ENCODE measurements at regions not wholly inside any gene's neighbourhood (a gene's known extent, or its start where the extent isn't known, plus 50 kb on each side); places are given as distances from the start of the nearest gene placed in this dataset.

GRCh38 chr14:66141733-66142132, 344.4 kb upstream of the CCDC196 start:
- Mint-ChIP-seq H3K36me3 (ENCODE audit: low read depth) (no peaks in the 10 kb centered on the region), H3K4me3 (no peak overlapping the region), H3K9me3 (peaks cover 19% of the 10 kb centered on the region), H3K27me3 (no peaks in the 10 kb centered on the region), H3K4me1 (ENCODE audit: low read depth) (no peaks in the 10 kb centered on the region), H3K27ac (no peak overlapping the region)
- intact Hi-C loops (cut with micrococcal nuclease) = no loop called here

GRCh38 chr14:66143387-66144112, 342.6 kb upstream of the CCDC196 start:
- H3K4me1 Mint-ChIP-seq (ENCODE audit: low read depth) = no peaks in the 10 kb centered on the region
- H3K27me3 Mint-ChIP-seq = no peaks in the 10 kb centered on the region
- H3K36me3 Mint-ChIP-seq (ENCODE audit: low read depth) = no peaks in the 10 kb centered on the region
- no peak overlapping the region for H3K4me3 Mint-ChIP-seq
- intact Hi-C loops (cut with micrococcal nuclease) = no loop called here
- peaks cover 33% of the 10 kb centered on the region for H3K9me3 Mint-ChIP-seq
- H3K27ac Mint-ChIP-seq = no peak overlapping the region

- intact Hi-C loops (cut with micrococcal nuclease) = no loop called here
- Mint-ChIP-seq H3K36me3 (ENCODE audit: low read depth) (no peaks in the 10 kb centered on the region), H3K9me3 (peaks cover 10% of the 10 kb centered on the region), H3K4me1 (ENCODE audit: low read depth) (no peaks in the 10 kb centered on the region), H3K4me3 (no peak overlapping the region), H3K27me3 (no peaks in the 10 kb centered on the region), H3K27ac (no peak overlapping the region)
These were observed 333.9 kb upstream of the CCDC196 start for GRCh38 chr14:66152302-66152701.

GRCh38 chr14:66152747-66153146, 333.4 kb upstream of the CCDC196 start:
- H3K9me3 Mint-ChIP-seq = peaks cover 8% of the 10 kb centered on the region
- H3K4me3 Mint-ChIP-seq = no peak overlapping the region
- no peak overlapping the region for H3K27ac Mint-ChIP-seq
- no peaks in the 10 kb centered on the region for H3K36me3 Mint-ChIP-seq (ENCODE audit: low read depth)
- H3K4me1 Mint-ChIP-seq (ENCODE audit: low read depth) = no peaks in the 10 kb centered on the region
- intact Hi-C loops (cut with micrococcal nuclease) = no loop called here
- H3K27me3 Mint-ChIP-seq = no peaks in the 10 kb centered on the region

- Mint-ChIP-seq H3K27me3 (no peaks in the 10 kb centered on the region), H3K36me3 (ENCODE audit: low read depth) (no peaks in the 10 kb centered on the region), H3K4me1 (ENCODE audit: low read depth) (no peaks in the 10 kb centered on the region), H3K9me3 (peaks cover 17% of the 10 kb centered on the region), H3K27ac (no peak overlapping the region), H3K4me3 (no peak overlapping the region)
- intact Hi-C loops (cut with micrococcal nuclease) = no loop called here
These were observed 323.1 kb upstream of the CCDC196 start for GRCh38 chr14:66163023-66163422.

GRCh38 chr14:66165337-66165736, 320.8 kb upstream of the CCDC196 start:
- intact Hi-C loops (cut with micrococcal nuclease) = no loop called here
- Mint-ChIP-seq H3K36me3 (ENCODE audit: low read depth) (no peaks in the 10 kb centered on the region), H3K4me1 (ENCODE audit: low read depth) (no peaks in the 10 kb centered on the region), H3K27me3 (no peaks in the 10 kb centered on the region), H3K9me3 (peaks cover 9% of the 10 kb centered on the region), H3K27ac (no peak overlapping the region), H3K4me3 (no peak overlapping the region)

GRCh38 chr14:66174453-66174891, 311.7 kb upstream of the CCDC196 start:
- H3K4me1 Mint-ChIP-seq (ENCODE audit: low read depth) = no peaks in the 10 kb centered on the region
- no peak overlapping the region for H3K27ac Mint-ChIP-seq
- no peaks in the 10 kb centered on the region for H3K9me3 Mint-ChIP-seq
- H3K36me3 Mint-ChIP-seq (ENCODE audit: low read depth) = no peaks in the 10 kb centered on the region
- H3K27me3 Mint-ChIP-seq = no peaks in the 10 kb centered on the region
- H3K4me3 Mint-ChIP-seq = no peak overlapping the region
- intact Hi-C loops (cut with micrococcal nuclease) = no loop called here

- intact Hi-C loops (cut with micrococcal nuclease) = no loop called here
- H3K4me3 Mint-ChIP-seq = no peak overlapping the region
- H3K4me1 Mint-ChIP-seq (ENCODE audit: low read depth) = no peaks in the 10 kb centered on the region
- no peaks in the 10 kb centered on the region for H3K9me3 Mint-ChIP-seq
- no peaks in the 10 kb centered on the region for H3K36me3 Mint-ChIP-seq (ENCODE audit: low read depth)
- H3K27ac Mint-ChIP-seq = no peak overlapping the region
- H3K27me3 Mint-ChIP-seq = no peaks in the 10 kb centered on the region
These were observed 308.2 kb upstream of the CCDC196 start for GRCh38 chr14:66177935-66178334.

GRCh38 chr14:66196670-66197069, 289.5 kb upstream of the CCDC196 start:
- no peak overlapping the region for H3K4me3 Mint-ChIP-seq
- peaks cover 61% of the 10 kb centered on the region for H3K9me3 Mint-ChIP-seq
- no peaks in the 10 kb centered on the region for H3K36me3 Mint-ChIP-seq (ENCODE audit: low read depth)
- H3K27ac Mint-ChIP-seq = no peak overlapping the region
- H3K4me1 Mint-ChIP-seq (ENCODE audit: low read depth) = no peaks in the 10 kb centered on the region
- no peaks in the 10 kb centered on the region for H3K27me3 Mint-ChIP-seq
- intact Hi-C loops (cut with micrococcal nuclease) = no loop called here

- no peaks in the 10 kb centered on the region for H3K36me3 Mint-ChIP-seq (ENCODE audit: low read depth)
- no peak overlapping the region for H3K27ac Mint-ChIP-seq
- no peaks in the 10 kb centered on the region for H3K27me3 Mint-ChIP-seq
- intact Hi-C loops (cut with micrococcal nuclease) = no loop called here
- H3K4me1 Mint-ChIP-seq (ENCODE audit: low read depth) = no peaks in the 10 kb centered on the region
- peaks cover 67% of the 10 kb centered on the region for H3K9me3 Mint-ChIP-seq
- H3K4me3 Mint-ChIP-seq = no peak overlapping the region
These were observed 288.9 kb upstream of the CCDC196 start for GRCh38 chr14:66197276-66197675.

- Mint-ChIP-seq H3K9me3 (peaks cover 65% of the 10 kb centered on the region), H3K27me3 (no peaks in the 10 kb centered on the region), H3K27ac (no peak overlapping the region), H3K36me3 (ENCODE audit: low read depth) (no peaks in the 10 kb centered on the region), H3K4me1 (ENCODE audit: low read depth) (no peaks in the 10 kb centered on the region), H3K4me3 (no peak overlapping the region)
- intact Hi-C loops (cut with micrococcal nuclease) = no loop called here
These were observed 279.6 kb upstream of the CCDC196 start for GRCh38 chr14:66206554-66206953.

GRCh38 chr14:66216763-66217162, 269.4 kb upstream of the CCDC196 start:
- intact Hi-C loops (cut with micrococcal nuclease) = no loop called here
- no peak overlapping the region for H3K27ac Mint-ChIP-seq
- H3K9me3 Mint-ChIP-seq = peaks cover 76% of the 10 kb centered on the region

GRCh38 chr14:66219886-66220285, 266.3 kb upstream of the CCDC196 start:
- no peaks in the 10 kb centered on the region for H3K27me3 Mint-ChIP-seq
- intact Hi-C loops (cut with micrococcal nuclease) = no loop called here
- H3K36me3 Mint-ChIP-seq (ENCODE audit: low read depth) = no peaks in the 10 kb centered on the region
- no peak overlapping the region for H3K27ac Mint-ChIP-seq
- H3K4me3 Mint-ChIP-seq = no peak overlapping the region
- peaks cover 46% of the 10 kb centered on the region for H3K9me3 Mint-ChIP-seq
- no peaks in the 10 kb centered on the region for H3K4me1 Mint-ChIP-seq (ENCODE audit: low read depth)

More at GRCh38 chr14:66216763-66217162, 269.4 kb upstream of the CCDC196 start:
- Mint-ChIP-seq H3K27me3 (no peaks in the 10 kb centered on the region), H3K4me1 (ENCODE audit: low read depth) (no peaks in the 10 kb centered on the region), H3K4me3 (no peak overlapping the region), H3K36me3 (ENCODE audit: low read depth) (no peaks in the 10 kb centered on the region)

- intact Hi-C loops (cut with micrococcal nuclease) = no loop called here
- peaks cover 21% of the 10 kb centered on the region for H3K9me3 Mint-ChIP-seq
- H3K36me3 Mint-ChIP-seq (ENCODE audit: low read depth) = no peaks in the 10 kb centered on the region
- no peak overlapping the region for H3K27ac Mint-ChIP-seq
- no peaks in the 10 kb centered on the region for H3K27me3 Mint-ChIP-seq
- H3K4me1 Mint-ChIP-seq (ENCODE audit: low read depth) = no peaks in the 10 kb centered on the region
- no peak overlapping the region for H3K4me3 Mint-ChIP-seq
These were observed 261.5 kb upstream of the CCDC196 start for GRCh38 chr14:66224492-66225178.
